GM12878 (cell line): ENCODE measurements at regions not wholly inside any gene's neighbourhood (a gene's known extent, or its start where the extent isn't known, plus 50 kb on each side); places are given as distances from the start of the nearest gene placed in this dataset.

ENCODE experiments used
- BHLHE40 ChIP-seq, 2 experiments: fragments of 450-650 bp in 1 of 2; IDR thresholded peaks; 2 replicates each; pipeline ENCODE4 v1.6.1; 2011 to 2017; ENCODE audit warnings: low read depth in 2 of 2, borderline replicate concordance in 1 of 2, improper control_type of control experiment in 1 of 2, low read length in 1 of 2, mild to moderate bottlenecking in 1 of 2
- EZH2 ChIP-seq: IDR thresholded peaks from 2 replicates; pipeline ENCODE4 v1.6.1; 2012; ENCODE audit warnings: low read depth, mild to moderate bottlenecking, control low read depth, inconsistent platforms, low read length, borderline replicate concordance; ENCODE audit not compliant: control insufficient read depth
- HDGF ChIP-seq: fragments of 450-650 bp; IDR thresholded peaks from 2 replicates; pipeline ENCODE4 v1.6.1; 2016; ENCODE audit warnings: antibody characterized with exemption
- NR2C2 ChIP-seq: IDR thresholded peaks from 2 replicates; pipeline ENCODE4 v1.6.1; 2011; ENCODE audit warnings: borderline replicate concordance, low read depth; ENCODE audit not compliant: control insufficient read depth, insufficient read length
- POLR2A ChIP-seq: IDR thresholded peaks from 2 replicates; pipeline ENCODE4 v1.6.1; 2011; ENCODE audit warnings: low read depth, mild to moderate bottlenecking, low read length
- TARDBP ChIP-seq: IDR thresholded peaks from 2 replicates; pipeline ENCODE4 v1.6.1; 2016; ENCODE audit warnings: borderline replicate concordance
- ZNF24 ChIP-seq: fragments of 450-650 bp; IDR thresholded peaks from 2 replicates; pipeline ENCODE4 v1.6.1; 2017; ENCODE audit warnings: antibody characterized with exemption, mild to moderate bottlenecking

DNA sequence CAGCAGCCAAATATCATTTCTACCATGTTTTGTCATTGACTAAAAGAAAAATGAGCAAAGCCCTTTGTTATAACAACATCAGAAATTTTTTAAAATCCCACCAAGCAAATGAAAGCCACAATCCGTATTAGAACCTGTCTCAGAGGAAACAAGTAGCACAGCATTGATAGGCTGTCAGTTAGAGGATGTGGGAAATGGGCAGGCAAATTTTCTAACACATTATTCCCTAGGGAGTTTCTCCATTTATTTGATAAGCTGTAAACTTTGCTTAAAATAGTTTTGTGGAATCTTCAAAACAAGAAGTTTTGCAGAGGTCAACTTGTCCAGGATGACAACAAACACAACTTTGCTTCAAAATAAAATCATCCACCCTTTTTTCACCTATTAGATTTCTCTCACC, 53.6 kb upstream of the APC start:
- TF ChIP-seq TARDBP (no peak), NR2C2 (no peak), ZNF24 (no peak), EZH2 (no peak), BHLHE40 (IDR thresholded peaks at IDR 0.05; ENCODE audit: borderline replicate concordance in 1 of 2, low read depth in 2 of 2, low read length in 1 of 2) (no peak), POLR2A (no peak), HDGF (no peak)
